ENCODE measurements at regions not wholly inside any gene's neighbourhood (a gene's known extent, or its start where the extent isn't known, plus 50 kb on each side); places are given as distances from the start of the nearest gene placed in this dataset.

- WGBS: 91% methylated on average over 2 of the region's 2 CpGs
- DNase-seq (ENCODE audit: low spot score): no peak
Observed at GRCh38 chr3:59469948-59470723, 420.3 kb upstream of the CFAP20DC start.

GRCh38 chr3:59467476-59467875, 417.7 kb upstream of the CFAP20DC start:
- TF ChIP-seq FOXA1 (IDR thresholded peaks at IDR 0.05) (no peak), HNF4G (IDR thresholded peaks at IDR 0.05) (no peak), ZBTB33 (IDR thresholded peaks at IDR 0.05) (no peak), GABPA (IDR thresholded peaks at IDR 0.05 in 1 of 2, conservative IDR thresholded peaks at IDR 0.05 in 1 of 2) (no peak), TAF1 (conservative IDR thresholded peaks at IDR 0.05) (no peak)
- 75% methylated on average over 4 of the region's 4 CpGs for WGBS
- Histone ChIP-seq H3K9me3 (ENCODE audit: control insufficient read depth in 4 of 4, low read length in 3 of 4) (no peaks in the 10 kb centered on the region), H3K4me1 (ENCODE audit: control insufficient read depth in 4 of 4, insufficient read depth in 4 of 4, low read length in 3 of 4) (no peaks in the 10 kb centered on the region), H3K36me3 (ENCODE audit: control insufficient read depth in 4 of 4, insufficient read depth in 3 of 4, low read depth in 1 of 4, low read length in 3 of 4) (no peaks in the 10 kb centered on the region), H3K27me3 (ENCODE audit: control insufficient read depth in 4 of 4, insufficient read depth in 4 of 4, low read length in 3 of 4) (no peaks in the 10 kb centered on the region), H3K9ac (ENCODE audit: low read depth in 1 of 2, low read length in 2 of 2) (no peak overlapping the region), H3K4me3 (ENCODE audit: low read depth in 1 of 3, low read length in 3 of 3) (no peak overlapping the region), H3K27ac (ENCODE audit: low read depth in 1 of 2, low read length in 2 of 2) (no peak overlapping the region)
- DNase-seq (ENCODE audit: low spot score): no peak

More at GRCh38 chr3:59469948-59470723, 420.3 kb upstream of the CFAP20DC start:
- Histone ChIP-seq H3K36me3 (ENCODE audit: control insufficient read depth in 4 of 4, insufficient read depth in 3 of 4, low read depth in 1 of 4, low read length in 3 of 4) (no peaks in the 10 kb centered on the region), H3K4me1 (ENCODE audit: control insufficient read depth in 4 of 4, insufficient read depth in 4 of 4, low read length in 3 of 4) (no peaks in the 10 kb centered on the region), H3K4me3 (ENCODE audit: low read depth in 1 of 3, low read length in 3 of 3) (no peak overlapping the region), H3K27ac (ENCODE audit: low read depth in 1 of 2, low read length in 2 of 2) (no peak overlapping the region), H3K9ac (ENCODE audit: low read depth in 1 of 2, low read length in 2 of 2) (no peak overlapping the region), H3K9me3 (ENCODE audit: control insufficient read depth in 4 of 4, low read length in 3 of 4) (no peaks in the 10 kb centered on the region), H3K27me3 (ENCODE audit: control insufficient read depth in 4 of 4, insufficient read depth in 4 of 4, low read length in 3 of 4) (no peaks in the 10 kb centered on the region)
- TF ChIP-seq HNF4A (conservative IDR thresholded peaks at IDR 0.05) (no peak), MAX (IDR thresholded peaks at IDR 0.05) (no peak), CTCF (IDR thresholded peaks at IDR 0.05; ENCODE audit: low read depth, low read length, missing input control) (no peak), GABPA (IDR thresholded peaks at IDR 0.05 in 1 of 2, conservative IDR thresholded peaks at IDR 0.05 in 1 of 2) (no peak), HNF4G (IDR thresholded peaks at IDR 0.05) (no peak), NR2F2 (IDR thresholded peaks at IDR 0.05) (no peak), EGR1 (IDR thresholded peaks at IDR 0.05; ENCODE audit: low read depth in 2 of 2) (no peak), TAF1 (conservative IDR thresholded peaks at IDR 0.05) (no peak), FOXA2 (IDR thresholded peaks at IDR 0.05) (no peak), ZBTB33 (IDR thresholded peaks at IDR 0.05) (no peak), FOXA1 (IDR thresholded peaks at IDR 0.05) (no peak), RAD21 (IDR thresholded peaks at IDR 0.05) (no peak), SP1 (IDR thresholded peaks at IDR 0.05) (no peak), JUND (IDR thresholded peaks at IDR 0.05) (no peak), ATF3 (IDR thresholded peaks at IDR 0.05) (no peak)
